Suprapubic skin (tissue), 4 donors: ENCODE measurements at regions not wholly inside any gene's neighbourhood (a gene's known extent, or its start where the extent isn't known, plus 50 kb on each side); places are given as distances from the start of the nearest gene placed in this dataset.
"Not testable (repeated sequence)": the region's sequence is repeated elsewhere in the genome, so short reads cannot be mapped to it uniquely, and the experiment has no call there.

ENCODE experiments used
- DNase-seq, 2 donors: peaks; one replicate each; pipeline ENCODE4 v3.0.0-alpha.2; 2019; ENCODE audit warnings: low spot score in 2 of 2
- H3K27ac ChIP-seq: fragments of 200-600 bp; sonication (generic); one replicate; pipeline ENCODE4 v1.5.1; 2019
- H3K27me3 ChIP-seq: fragments of 200-600 bp; sonication (generic); one replicate; pipeline ENCODE4 v1.5.1; 2019
- H3K36me3 ChIP-seq: fragments of 200-600 bp; sonication (generic); one replicate; pipeline ENCODE4 v1.5.1; 2019
- H3K4me1 ChIP-seq: fragments of 200-600 bp; sonication (generic); one replicate; pipeline ENCODE4 v1.5.1; 2019
- H3K4me3 ChIP-seq: fragments of 200-600 bp; sonication (generic); one replicate; pipeline ENCODE4 v1.5.1; 2019; ENCODE audit warnings: mild to moderate bottlenecking
- H3K9me3 ChIP-seq: fragments of 200-600 bp; sonication (generic); one replicate; pipeline ENCODE4 v1.5.1; 2019
- CTCF ChIP-seq, 2 donors: fragments of 200-600 bp in 1 of 2; fragments of 450-650 bp in 1 of 2; sonication (generic) in 1 of 2; IDR thresholded peaks; one replicate each; pipeline ENCODE4 v1.5.1; 2016 to 2019; ENCODE audit warnings: antibody characterized with exemption in 2 of 2, mild to moderate bottlenecking in 1 of 2, moderate library complexity in 1 of 2
- EP300 ChIP-seq: sonication (generic); formaldehyde crosslinking; IDR thresholded peaks from one replicate; pipeline ENCODE4 v1.6.1; 2017; ENCODE audit warnings: antibody characterized with exemption
- POLR2A ChIP-seq, 2 donors: fragments of 450-650 bp; IDR thresholded peaks; one replicate each; pipeline ENCODE4 v1.6.1; 2017; ENCODE audit warnings: antibody characterized with exemption in 2 of 2, mild to moderate bottlenecking in 2 of 2, moderate library complexity in 2 of 2
- POLR2AphosphoS5 ChIP-seq, 3 donors: sonication (generic); formaldehyde crosslinking; IDR thresholded peaks; one replicate each; pipeline ENCODE4 v1.6.1; 2017; ENCODE audit warnings: antibody characterized with exemption in 3 of 3
- WGBS: methylation state at CpG from one replicate; pipeline ENCODE4 v1.1.5; 2018; 5-methylcytosine and 5-hydroxymethylcytosine counted together

DNA sequence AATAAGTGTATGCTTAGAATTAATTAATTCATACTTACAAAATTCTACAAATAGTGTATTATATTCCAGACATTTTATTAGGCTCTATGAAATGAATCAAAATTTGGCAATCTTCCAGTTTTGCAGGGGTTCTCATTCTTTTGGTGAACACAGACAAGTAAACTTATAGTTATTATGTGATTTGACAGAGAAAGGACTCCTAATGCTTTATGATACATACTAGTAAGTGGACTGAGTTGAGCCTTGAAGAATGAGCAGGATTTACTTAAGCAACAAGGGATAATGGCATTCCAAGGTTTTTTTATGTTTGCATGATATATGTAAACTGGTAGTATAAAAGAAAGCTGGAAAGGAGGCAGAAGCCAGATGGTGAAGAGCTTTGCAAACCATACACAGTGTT is 145.7 kb upstream of the FERD3L start:
- no peaks in the 10 kb centered on the region for H3K27me3 ChIP-seq

DNA sequence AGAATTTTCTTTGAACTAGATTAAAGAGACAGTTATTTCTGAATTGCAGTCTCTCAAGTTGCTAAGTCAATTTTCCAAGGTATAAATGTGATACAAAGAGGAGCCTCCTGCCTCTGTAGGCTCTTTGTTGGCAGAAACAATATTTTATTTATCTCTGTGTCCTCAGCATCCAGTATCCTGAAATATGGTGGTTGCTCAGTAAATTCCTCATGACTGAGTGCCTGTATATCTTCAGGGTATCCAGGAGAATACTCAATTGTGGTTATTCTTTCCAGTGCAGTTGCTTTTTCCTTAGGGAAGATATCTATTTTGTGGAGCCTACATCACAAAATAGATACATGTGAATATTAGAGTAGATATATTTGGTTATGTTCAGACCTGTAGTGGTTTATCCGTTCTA is 144.8 kb upstream of the FERD3L start:
- Histone ChIP-seq H3K27me3 (no peaks in the 10 kb centered on the region), H3K4me1 (no peaks in the 10 kb centered on the region), H3K9me3 (no peaks in the 10 kb centered on the region), H3K27ac (no peak overlapping the region), H3K36me3 (no peaks in the 10 kb centered on the region), H3K4me3 (no peak overlapping the region)
- TF ChIP-seq CTCF (IDR thresholded peaks at IDR 0.05): no peak
- no peak for TF ChIP-seq POLR2A (IDR thresholded peaks at IDR 0.05)
- TF ChIP-seq EP300: no peak
- TF ChIP-seq POLR2AphosphoS5 (IDR thresholded peaks at IDR 0.05): no peak
- 92% methylated on average over 1 of the region's 1 CpG for WGBS
- no peak for DNase-seq

More for the DNA sequence above, 145.7 kb upstream of the FERD3L start:
- no peak overlapping the region for H3K4me3 ChIP-seq
- H3K4me1 ChIP-seq: no peaks in the 10 kb centered on the region
- H3K27ac ChIP-seq: no peak overlapping the region
- no peaks in the 10 kb centered on the region for H3K9me3 ChIP-seq
- DNase-seq: no peak
- TF ChIP-seq POLR2AphosphoS5 (IDR thresholded peaks at IDR 0.05): no peak
- TF ChIP-seq EP300: no peak
- no peak for TF ChIP-seq POLR2A (IDR thresholded peaks at IDR 0.05)
- TF ChIP-seq CTCF (IDR thresholded peaks at IDR 0.05): no peak
- H3K36me3 ChIP-seq: no peaks in the 10 kb centered on the region

GRCh38 chr7:19284596-19285300 is 139.5 kb upstream of the FERD3L start:
- no peak for DNase-seq
- Histone ChIP-seq H3K9me3 (no peaks in the 10 kb centered on the region), H3K36me3 (no peaks in the 10 kb centered on the region), H3K27me3 (no peaks in the 10 kb centered on the region), H3K4me3 (no peak overlapping the region), H3K27ac (no peak overlapping the region), H3K4me1 (no peaks in the 10 kb centered on the region)
- WGBS: 36% methylated on average over 3 of the region's 3 CpGs
- no peak for TF ChIP-seq POLR2AphosphoS5 (IDR thresholded peaks at IDR 0.05)
- no peak for TF ChIP-seq POLR2A (IDR thresholded peaks at IDR 0.05)
- TF ChIP-seq EP300: no peak
- no peak for TF ChIP-seq CTCF (IDR thresholded peaks at IDR 0.05)

DNA sequence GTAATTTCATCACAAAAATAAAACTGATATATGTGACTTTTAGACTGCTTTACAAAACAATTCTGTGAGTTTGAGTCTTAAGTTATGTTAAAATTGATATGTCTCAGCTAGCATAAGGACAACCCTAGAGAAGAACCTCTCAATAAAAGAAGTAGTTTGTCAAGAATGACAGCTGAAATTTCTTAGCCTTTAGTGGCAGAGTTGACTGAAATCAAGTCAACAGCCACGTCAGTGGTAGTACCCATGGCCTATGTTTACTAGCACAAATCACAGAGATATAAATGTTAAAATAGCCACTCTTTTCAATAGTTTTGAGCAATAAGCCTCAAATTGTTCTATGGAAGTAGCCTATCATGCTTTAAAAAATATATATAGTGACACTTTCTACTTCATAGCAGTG is 138.9 kb upstream of the FERD3L start:
- 49% methylated on average over 1 of the region's 1 CpG for WGBS
- no peak overlapping the region for H3K4me3 ChIP-seq
- no peak for DNase-seq
- no peaks in the 10 kb centered on the region for H3K27me3 ChIP-seq
- H3K9me3 ChIP-seq: no peaks in the 10 kb centered on the region
- H3K4me1 ChIP-seq: no peaks in the 10 kb centered on the region
- H3K36me3 ChIP-seq: no peaks in the 10 kb centered on the region
- no peak for TF ChIP-seq CTCF (IDR thresholded peaks at IDR 0.05)
- no peak for TF ChIP-seq POLR2A (IDR thresholded peaks at IDR 0.05)
- no peak for TF ChIP-seq EP300
- TF ChIP-seq POLR2AphosphoS5 (IDR thresholded peaks at IDR 0.05): no peak
- no peak overlapping the region for H3K27ac ChIP-seq

GRCh38 chr7:19275000-19275399 is 129.8 kb upstream of the FERD3L start:
- Histone ChIP-seq H3K36me3 (no peaks in the 10 kb centered on the region), H3K4me3 (no peak overlapping the region), H3K9me3 (no peaks in the 10 kb centered on the region), H3K27ac (no peak overlapping the region), H3K4me1 (no peaks in the 10 kb centered on the region), H3K27me3 (no peaks in the 10 kb centered on the region)
- DNase-seq: no peak
- TF ChIP-seq CTCF (IDR thresholded peaks at IDR 0.05): no peak
- no peak for TF ChIP-seq POLR2AphosphoS5 (IDR thresholded peaks at IDR 0.05)
- TF ChIP-seq POLR2A (IDR thresholded peaks at IDR 0.05): no peak
- TF ChIP-seq EP300: no peak

- 94% methylated on average over 6 of the region's 6 CpGs for WGBS
- H3K27me3 ChIP-seq, H3K4me1 ChIP-seq, DNase-seq, H3K36me3 ChIP-seq, H3K27ac ChIP-seq, H3K4me3 ChIP-seq, H3K9me3 ChIP-seq: not testable (repeated sequence)
These were observed 127.1 kb upstream of the FERD3L start for GRCh38 chr7:19272329-19272728.
